OCI-LY1 (cell line): ENCODE measurements at regions not wholly inside any gene's neighbourhood (a gene's known extent, or its start where the extent isn't known, plus 50 kb on each side); places are given as distances from the start of the nearest gene placed in this dataset.

Experiments
- H2AFZ ChIP-seq: fragments of 200-600 bp; sonication (generic), shearing (Covaris generic); 2 replicates; pipeline ENCODE4 v1.6.0; 2014; ENCODE audit warnings: antibody characterized with exemption, mild to moderate bottlenecking, low read length
- H3F3A ChIP-seq: fragments of 200-600 bp; sonication (generic), shearing (Covaris generic); 2 replicates; pipeline ENCODE4 v1.6.0; 2014; ENCODE audit warnings: mild to moderate bottlenecking, antibody characterized with exemption, low read length, moderate library complexity; ENCODE audit not compliant: insufficient read depth
- H3K27ac ChIP-seq: fragments of 200-600 bp; sonication (generic); 2 replicates; pipeline ENCODE4 v1.5.1; 2014; ENCODE audit warnings: low read length, mixed run types, mild to moderate bottlenecking, low read depth; ENCODE audit not compliant: poor library complexity, severe bottlenecking
- H3K27me3 ChIP-seq: fragments of 200-600 bp; sonication (generic); 2 replicates; pipeline ENCODE4 v1.6.0; 2014; ENCODE audit warnings: antibody characterized with exemption, mild to moderate bottlenecking, low read length, moderate library complexity; ENCODE audit not compliant: insufficient read depth
- H3K36me3 ChIP-seq: fragments of 200-600 bp; sonication (generic); 2 replicates; pipeline ENCODE4 v1.6.1; 2014; ENCODE audit warnings: mild to moderate bottlenecking, antibody characterized with exemption, low read length, moderate library complexity, mixed read lengths; ENCODE audit not compliant: insufficient read depth
- H3K4me1 ChIP-seq: fragments of 200-600 bp; sonication (generic); 2 replicates; pipeline ENCODE4 v1.5.1; 2014; ENCODE audit warnings: mild to moderate bottlenecking, low read length, moderate library complexity; ENCODE audit not compliant: insufficient read depth, severe bottlenecking
- H3K4me2 ChIP-seq: fragments of 200-600 bp; sonication (generic), shearing (Covaris generic); 2 replicates; pipeline ENCODE4 v1.6.1; 2014; ENCODE audit warnings: low read length
- H3K4me3 ChIP-seq: fragments of 200-600 bp; sonication (generic); 2 replicates; pipeline ENCODE4 v1.5.1; 2014; ENCODE audit warnings: low read length, low read depth, mild to moderate bottlenecking, mixed read lengths; ENCODE audit not compliant: poor library complexity, severe bottlenecking
- H3K79me2 ChIP-seq: fragments of 200-600 bp; shearing (Covaris generic); 2 replicates; pipeline ENCODE4 v1.6.1; 2016; ENCODE audit warnings: mixed run types, low read length, mixed read lengths; ENCODE audit not compliant: insufficient read depth
- H3K9ac ChIP-seq: fragments of 200-600 bp; sonication (generic), shearing (Covaris generic); 2 replicates; pipeline ENCODE4 v1.6.1; 2014; ENCODE audit warnings: mild to moderate bottlenecking, low read length, mixed read lengths
- H3K9me2 ChIP-seq: fragments of 200-600 bp; sonication (generic), shearing (Covaris generic); 2 replicates; pipeline ENCODE4 v1.6.1; 2014; ENCODE audit warnings: low read depth, mild to moderate bottlenecking, low read length, mixed read lengths
- H3K9me3 ChIP-seq: fragments of 200-600 bp; shearing (Covaris generic); 2 replicates; pipeline ENCODE4 v1.6.1; 2014; ENCODE audit warnings: low read length, mixed read lengths
- H4K20me1 ChIP-seq: fragments of 200-600 bp; sonication (generic), shearing (Covaris generic); 2 replicates; pipeline ENCODE4 v1.6.0; 2016; ENCODE audit warnings: mild to moderate bottlenecking, low read length; ENCODE audit not compliant: insufficient read depth
- CTCF ChIP-seq: fragments of 200-600 bp; sonication (generic), shearing (Covaris generic); IDR thresholded peaks from 2 replicates; pipeline ENCODE4 v1.5.1; 2017; ENCODE audit warnings: mild to moderate bottlenecking, antibody characterized with exemption, low read length, moderate library complexity, mixed read lengths
- EZH2 ChIP-seq: fragments of 200-600 bp; sonication (generic), shearing (Covaris generic); IDR thresholded peaks from 2 replicates; pipeline ENCODE4 v1.8.0; 2017; ENCODE audit warnings: borderline replicate concordance, mixed run types, mild to moderate bottlenecking, antibody characterized with exemption, low read length, moderate library complexity, mixed read lengths

GRCh38 chr3:101984356-101984755 is 135.0 kb downstream of the NFKBIZ start:
- Histone ChIP-seq H3K9me3 (no peaks in the 10 kb centered on the region), H3K27me3 (no peaks in the 10 kb centered on the region), H3K9ac (no peak overlapping the region), H3K4me3 (no peak overlapping the region), H3F3A (no peaks in the 10 kb centered on the region), H3K9me2 (no peaks in the 10 kb centered on the region), H3K4me2 (no peak overlapping the region), H2AFZ (no peak overlapping the region), H3K4me1 (peaks cover 19% of the 10 kb centered on the region), H3K36me3 (no peaks in the 10 kb centered on the region), H3K79me2 (no peaks in the 10 kb centered on the region), H4K20me1 (no peaks in the 10 kb centered on the region), H3K27ac (no peak overlapping the region)
- TF ChIP-seq EZH2 = no peak
- no peak for TF ChIP-seq CTCF

- H2AFZ ChIP-seq = no peak overlapping the region
- H3K4me2 ChIP-seq = no peak overlapping the region
- H3K4me1 ChIP-seq = peaks cover 39% of the 10 kb centered on the region
- no peak for TF ChIP-seq EZH2
- no peak for TF ChIP-seq CTCF
- H3K9me3 ChIP-seq = no peaks in the 10 kb centered on the region
- no peak overlapping the region for H3K27ac ChIP-seq
- no peaks in the 10 kb centered on the region for H3K27me3 ChIP-seq
- no peaks in the 10 kb centered on the region for H3K79me2 ChIP-seq
- H3F3A ChIP-seq = no peaks in the 10 kb centered on the region
- no peak overlapping the region for H3K9ac ChIP-seq
- no peaks in the 10 kb centered on the region for H3K9me2 ChIP-seq
- H3K4me3 ChIP-seq = no peak overlapping the region
- no peaks in the 10 kb centered on the region for H3K36me3 ChIP-seq
- no peaks in the 10 kb centered on the region for H4K20me1 ChIP-seq
Observed at GRCh38 chr3:101988596-101988995, 139.3 kb downstream of the NFKBIZ start.

DNA sequence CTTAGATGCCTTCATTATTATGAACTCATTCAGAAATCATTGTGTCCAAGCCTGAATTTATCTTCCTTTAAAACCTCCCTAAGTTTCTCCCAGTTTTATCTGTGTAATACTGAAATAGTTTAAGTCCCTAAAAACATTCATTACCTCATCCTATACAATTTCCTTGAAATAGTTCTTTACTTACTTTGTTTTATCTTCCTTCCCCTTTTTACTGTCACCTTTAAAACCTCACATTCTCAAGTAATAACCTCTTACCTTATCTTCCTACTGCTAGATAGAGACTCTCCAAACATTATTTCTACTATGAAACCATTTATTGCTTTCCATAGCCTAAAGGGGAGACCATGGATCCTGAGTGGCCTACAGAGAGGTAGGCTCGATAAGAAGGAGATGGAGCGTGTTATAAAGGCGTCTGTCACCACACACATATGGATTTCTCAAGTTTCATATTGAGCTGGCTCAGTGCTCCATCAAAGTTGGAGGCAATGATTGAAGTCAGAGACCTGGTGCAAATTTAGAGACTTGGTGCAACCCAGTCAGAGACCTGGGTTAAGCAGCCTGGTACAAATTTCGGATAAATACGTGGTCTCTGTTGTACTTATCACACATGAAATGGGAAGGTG is 140.4 kb downstream of the NFKBIZ start:
- Histone ChIP-seq H3F3A (no peaks in the 10 kb centered on the region), H3K4me1 (peaks cover 39% of the 10 kb centered on the region), H3K27me3 (no peaks in the 10 kb centered on the region), H3K4me3 (no peak overlapping the region), H3K27ac (peak overlapping the region; percentile 5), H3K9ac (no peak overlapping the region), H3K79me2 (no peaks in the 10 kb centered on the region), H3K36me3 (no peaks in the 10 kb centered on the region), H3K9me3 (no peaks in the 10 kb centered on the region), H3K9me2 (no peaks in the 10 kb centered on the region), H2AFZ (no peak overlapping the region), H3K4me2 (no peak overlapping the region), H4K20me1 (no peaks in the 10 kb centered on the region)
- no peak for TF ChIP-seq CTCF
- no peak for TF ChIP-seq EZH2
